Fibroblast of upper back skin (primary cell): ENCODE measurements at regions not wholly inside any gene's neighbourhood (a gene's known extent, or its start where the extent isn't known, plus 50 kb on each side); places are given as distances from the start of the nearest gene placed in this dataset.
A peak's percentile ranks its signal among the peaks of the same experiment; 100 is the strongest.

Experiments used
- DNase-seq: peaks from one replicate; pipeline ENCODE4 v3.0.0-alpha.2; 2013

- DNase-seq = no peak
Observed at GRCh38 chr20:56805313-56805712, 176.2 kb downstream of the TFAP2C start.

- no peak for DNase-seq
Observed at GRCh38 chr20:56805966-56806365, 176.9 kb downstream of the TFAP2C start.

DNA sequence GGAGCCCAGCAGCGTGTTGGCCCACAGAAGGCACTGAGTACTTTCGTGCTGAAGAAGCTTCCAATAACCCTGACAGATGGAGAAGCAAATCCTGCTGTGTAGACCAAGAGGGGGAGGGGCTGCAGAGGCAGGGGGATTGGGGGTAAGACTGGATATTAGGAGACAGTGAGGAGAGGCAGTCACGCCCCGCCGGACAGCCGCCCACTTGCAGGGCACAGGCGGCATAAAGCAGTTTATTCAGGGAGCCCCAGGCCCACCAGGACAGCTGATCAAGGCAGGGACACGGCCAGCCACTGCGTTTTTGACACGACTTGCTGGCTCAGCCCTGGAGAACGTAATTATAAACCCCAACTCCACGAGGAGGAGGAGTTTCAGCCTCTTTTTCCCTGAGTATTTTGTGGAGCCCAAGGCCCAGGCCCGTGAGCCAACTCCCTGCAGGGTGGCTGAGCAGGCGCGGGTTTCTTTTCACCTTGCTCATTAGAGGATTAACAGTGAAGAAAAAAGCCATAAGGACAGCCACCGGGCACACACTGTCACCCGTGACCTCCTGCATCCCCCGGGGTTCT lies 177.9 kb downstream of the TFAP2C start:
- no peak for DNase-seq

DNA sequence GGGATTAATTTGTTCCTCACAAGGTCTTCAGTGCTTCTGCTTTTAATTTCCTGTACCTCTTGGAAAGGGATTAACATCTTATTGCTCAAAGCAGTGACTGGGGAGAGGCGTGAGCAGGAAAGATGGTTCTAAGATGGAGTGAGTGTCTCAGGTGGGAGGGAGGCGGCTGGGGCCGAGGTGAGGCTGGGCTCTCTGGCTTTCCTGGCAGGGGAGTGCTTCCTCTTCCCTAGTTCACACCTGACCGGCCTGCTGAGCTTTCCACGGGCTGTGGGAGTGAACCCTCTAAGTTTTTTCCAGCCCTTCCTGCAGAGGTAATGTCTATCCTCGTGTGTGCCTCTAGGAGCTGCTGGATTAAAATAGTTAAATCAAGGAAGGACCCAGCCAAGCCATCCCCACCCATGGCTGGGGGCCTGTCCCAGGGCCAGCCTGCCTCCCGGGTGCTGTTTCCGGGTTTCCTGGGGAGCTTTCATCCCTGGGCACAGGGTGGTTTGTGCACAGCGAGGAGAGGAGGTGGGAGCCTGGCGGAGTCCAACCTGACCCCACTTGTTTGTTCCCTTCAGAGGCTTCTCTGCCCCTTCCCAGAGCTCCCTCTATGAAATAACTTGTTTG lies 179.1 kb downstream of the TFAP2C start:
- DNase-seq = no peak

- no peak for DNase-seq
Observed at GRCh38 chr20:56808732-56809131, 179.6 kb downstream of the TFAP2C start.

DNA sequence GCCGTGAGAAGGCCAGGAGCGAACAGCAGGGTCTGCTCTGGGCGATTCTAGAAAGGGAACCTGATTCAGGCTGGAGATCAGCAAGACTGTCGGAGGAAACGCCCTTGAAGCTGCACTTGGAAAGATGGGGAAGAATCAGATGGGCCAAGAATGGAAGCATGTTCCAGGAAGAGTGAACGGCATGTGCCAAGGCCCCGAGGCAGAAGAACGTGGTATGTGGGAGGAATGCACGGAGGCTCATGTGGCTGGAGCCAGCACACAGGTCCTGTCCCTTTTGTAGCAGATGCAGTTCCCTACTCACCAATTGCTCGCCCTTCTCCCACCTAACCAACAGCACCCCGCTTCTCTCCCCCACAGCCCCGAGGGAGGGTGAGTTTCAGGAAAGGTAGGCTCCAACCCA lies 180.6 kb downstream of the TFAP2C start:
- DNase-seq = no peak

GRCh38 chr20:56810141-56810540 lies 181.0 kb downstream of the TFAP2C start:
- DNase-seq = no peak

DNA sequence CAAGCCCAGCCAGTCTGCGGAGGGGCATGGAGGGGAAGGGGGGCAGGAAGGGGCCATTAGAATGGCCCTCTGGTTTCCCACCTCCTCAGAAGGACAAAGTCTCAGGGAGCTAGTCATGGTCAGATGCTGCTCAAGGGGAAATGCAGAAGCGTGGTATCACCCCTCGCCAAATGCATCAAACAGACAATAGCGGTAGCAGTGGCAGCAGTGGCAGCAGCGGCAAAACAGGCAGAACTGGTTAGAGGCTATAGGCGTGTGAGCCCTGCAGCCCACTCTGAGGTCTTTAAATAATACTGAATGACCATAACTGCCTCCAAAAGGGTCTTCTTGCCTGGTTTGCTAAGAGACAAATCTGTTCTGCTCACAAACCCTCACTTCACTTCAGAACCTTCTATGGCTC lies 186.7 kb downstream of the TFAP2C start:
- no peak for DNase-seq

DNA sequence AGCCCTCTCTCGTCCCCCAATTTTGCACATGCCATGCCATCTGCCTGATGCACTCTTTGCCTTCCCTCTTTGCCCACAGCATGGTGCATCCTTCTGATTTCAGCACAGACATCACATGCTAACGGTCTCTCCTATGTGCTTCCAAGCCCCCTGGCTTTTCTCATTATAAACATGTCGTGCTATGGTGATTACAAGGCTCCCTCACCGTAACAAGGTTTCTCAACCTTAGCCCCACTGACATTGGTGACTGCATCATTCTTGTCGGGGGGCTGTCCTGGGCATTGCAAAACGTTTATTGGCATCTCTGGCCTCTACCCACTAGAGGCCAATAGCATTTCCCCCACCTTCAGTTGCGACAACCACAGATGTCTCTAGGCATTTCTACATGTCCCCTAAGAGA lies 187.2 kb downstream of the TFAP2C start:
- DNase-seq = no peak

- DNase-seq = no peak
Observed at GRCh38 chr20:56817780-56818675, 188.9 kb downstream of the TFAP2C start.

DNA sequence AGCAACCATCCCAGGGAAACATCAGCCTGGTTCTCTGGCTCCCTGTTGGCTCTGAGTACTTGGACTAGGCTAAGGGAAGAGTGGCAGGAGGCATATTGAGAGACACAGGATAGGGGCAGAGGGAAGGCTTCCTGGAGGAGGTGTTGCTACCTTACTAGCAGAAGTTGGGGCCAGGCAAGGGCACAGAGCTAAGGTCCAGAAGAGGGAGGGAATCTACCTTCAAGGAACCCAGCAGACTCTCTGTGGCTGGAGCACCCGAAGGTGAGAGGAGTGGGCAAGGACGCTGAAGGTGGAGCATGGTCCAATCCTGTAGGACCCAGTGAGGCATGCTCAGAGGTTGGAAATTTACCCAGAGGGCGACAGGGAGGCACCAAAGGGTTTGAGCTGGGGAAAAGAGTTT lies 191.9 kb downstream of the TFAP2C start:
- no peak for DNase-seq

DNA sequence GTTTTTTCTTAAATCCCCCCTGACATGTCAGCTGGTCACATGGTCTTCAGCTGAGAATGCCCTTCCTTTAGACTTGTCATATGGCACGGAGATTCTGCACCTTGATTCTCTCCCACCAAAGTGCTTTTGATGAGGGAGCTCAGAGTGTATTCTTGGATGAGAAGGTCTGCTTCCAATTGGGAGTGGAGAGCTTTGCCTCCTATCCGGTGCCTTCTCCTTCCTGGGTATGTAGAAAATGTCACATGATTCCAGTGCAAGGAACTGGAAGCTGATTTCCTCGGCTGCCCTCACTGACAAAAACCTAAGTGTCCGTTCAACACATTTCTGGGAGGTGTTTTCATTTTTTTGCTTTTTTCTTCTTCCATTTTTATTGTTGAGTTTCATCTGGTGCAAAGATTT lies 197.2 kb downstream of the TFAP2C start:
- no peak for DNase-seq

GRCh38 chr20:56826705-56827665 lies 197.9 kb downstream of the TFAP2C start:
- peak; percentile 87 for DNase-seq

DNA sequence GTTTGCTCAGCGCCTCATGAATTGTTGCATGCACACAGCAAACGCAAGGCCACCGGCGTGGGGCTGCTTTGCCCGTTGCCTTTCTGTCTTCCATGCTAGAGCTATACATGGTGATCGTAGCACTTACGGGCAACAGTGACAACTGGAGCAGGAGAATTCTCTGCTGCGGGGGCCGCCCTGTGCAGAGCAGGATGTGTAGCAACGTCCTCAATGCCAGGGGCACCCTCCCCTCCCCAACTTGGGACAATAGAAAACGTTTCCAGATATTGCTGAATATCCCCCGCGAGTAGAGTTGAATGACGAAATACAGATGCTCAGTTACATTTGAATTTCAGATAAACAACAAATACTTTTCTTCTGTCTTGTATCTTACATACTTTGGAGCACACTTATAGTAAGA lies 198.7 kb downstream of the TFAP2C start:
- DNase-seq = peak; percentile 2

GRCh38 chr20:56828402-56828801 lies 199.3 kb downstream of the TFAP2C start:
- DNase-seq = no peak

DNA sequence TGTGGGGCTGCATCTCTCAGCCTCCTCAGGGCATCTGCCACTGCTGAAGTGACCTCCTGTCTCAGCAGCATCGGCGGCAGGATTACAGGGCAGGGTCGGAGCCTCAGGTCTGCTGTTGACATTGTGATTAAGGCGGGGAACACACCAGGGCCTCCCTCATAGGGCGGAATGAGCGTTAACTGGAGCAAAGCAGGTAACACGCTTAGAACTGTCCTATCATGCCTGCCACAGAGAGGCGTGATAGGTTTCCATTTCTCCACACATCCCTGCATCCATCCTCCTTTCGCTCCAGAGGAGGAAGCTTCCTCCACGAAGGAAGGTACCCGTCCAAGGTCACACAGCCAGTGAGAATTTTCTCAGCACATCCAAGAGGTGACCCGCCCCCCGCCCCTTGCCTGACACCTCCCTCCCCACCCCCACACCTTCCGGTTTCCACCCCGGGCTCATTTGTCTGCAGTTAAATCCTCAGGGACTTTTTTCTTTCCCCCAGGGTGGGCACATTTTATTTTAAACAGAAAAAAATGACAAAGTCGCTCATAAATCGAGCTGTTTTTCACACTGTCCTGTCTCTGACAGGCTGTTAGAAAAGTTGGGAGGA lies 200.8 kb downstream of the TFAP2C start:
- DNase-seq = no peak

DNA sequence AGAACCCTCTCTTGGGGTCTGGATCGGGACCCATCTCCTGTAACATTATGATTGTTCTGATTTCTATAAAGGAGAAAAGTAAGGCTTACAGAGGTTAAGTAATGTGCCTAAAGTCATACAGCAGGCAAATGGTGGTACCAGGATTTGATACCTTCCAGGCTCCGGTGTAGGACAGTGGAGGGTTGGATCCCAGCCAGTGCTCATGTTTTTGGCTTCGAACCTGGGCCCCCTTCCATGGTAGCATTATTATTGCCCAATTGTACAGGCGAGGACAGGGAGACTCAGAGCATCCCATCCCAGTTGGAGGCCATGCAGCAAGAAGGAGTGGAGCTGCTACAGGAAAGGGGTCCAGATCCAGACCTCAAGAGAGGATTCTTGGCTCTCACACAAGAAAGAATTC lies 202.7 kb downstream of the TFAP2C start:
- DNase-seq = no peak

GRCh38 chr20:56833427-56833826 lies 204.3 kb downstream of the TFAP2C start:
- no peak for DNase-seq

DNA sequence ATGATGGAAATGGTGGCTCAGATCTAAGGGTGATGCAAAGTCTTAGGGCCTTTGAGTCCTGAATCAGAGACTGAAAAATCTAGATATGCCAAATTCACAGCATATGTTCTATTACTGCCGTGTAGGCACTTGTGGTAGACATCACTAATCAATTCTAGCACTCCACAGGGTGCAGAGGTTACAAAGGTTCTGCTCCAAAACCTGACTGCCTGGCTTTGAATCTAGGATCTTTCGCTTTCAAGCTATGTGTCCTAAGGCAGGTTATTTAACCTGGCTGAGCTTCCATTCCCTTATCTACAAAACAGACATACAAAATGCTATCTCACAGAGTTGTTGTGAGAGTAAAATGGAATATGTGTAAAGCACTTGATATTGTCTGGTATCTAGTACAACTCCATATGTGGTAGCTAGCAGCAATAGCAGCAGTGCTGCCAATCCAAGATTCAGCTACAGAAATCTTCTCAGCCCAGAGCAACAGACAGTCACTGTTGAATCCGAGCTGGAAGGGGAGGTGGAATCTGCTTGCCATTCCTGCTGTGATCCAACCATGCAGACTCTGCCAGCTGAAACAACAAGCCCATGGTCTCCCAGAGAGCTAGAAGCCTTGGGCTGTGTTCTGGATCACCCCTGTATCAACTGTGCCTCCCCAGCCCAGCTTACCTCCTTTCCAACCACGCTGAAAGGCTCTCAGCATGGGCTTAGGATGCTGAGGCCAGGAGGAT lies 206.9 kb downstream of the TFAP2C start:
- no peak for DNase-seq

DNA sequence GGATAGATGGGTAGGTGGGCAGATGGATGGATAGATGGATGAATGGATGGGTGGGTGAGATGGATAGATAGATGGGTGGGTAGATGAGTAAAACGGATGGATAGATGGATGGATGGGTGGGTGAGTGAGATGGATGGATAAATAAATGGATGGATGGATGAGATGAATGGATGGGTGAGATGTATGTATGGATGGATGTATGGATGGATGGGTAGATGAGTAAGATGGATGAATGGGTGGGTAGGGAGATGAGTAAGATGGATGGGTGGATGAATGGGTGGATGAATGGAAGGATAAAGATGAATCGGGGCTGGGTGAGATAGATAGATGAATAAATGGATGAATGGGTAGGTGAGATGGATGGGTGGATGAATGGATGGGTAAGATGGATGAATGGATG lies 210.1 kb downstream of the TFAP2C start:
- DNase-seq = no peak

DNA sequence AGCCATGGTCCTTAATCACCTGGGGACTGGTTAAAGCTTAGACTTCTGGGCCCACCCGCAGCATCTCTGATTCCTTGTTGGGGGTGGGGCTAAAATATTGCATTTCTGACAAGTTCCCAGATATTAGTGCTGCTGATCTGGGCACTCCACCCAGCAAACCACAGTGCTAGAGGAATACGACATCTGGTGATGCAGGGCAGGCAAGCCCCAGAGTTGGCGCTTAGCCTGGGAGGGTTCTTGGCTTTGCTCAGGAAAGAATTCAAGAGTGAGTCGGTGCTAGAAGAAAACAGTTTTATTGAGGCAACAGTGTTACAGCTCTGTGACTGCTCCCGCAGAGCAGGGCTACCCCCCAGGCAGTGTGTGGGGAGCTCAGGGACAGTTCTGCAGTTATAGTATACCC lies 210.7 kb downstream of the TFAP2C start:
- peak; percentile 20 for DNase-seq

DNA sequence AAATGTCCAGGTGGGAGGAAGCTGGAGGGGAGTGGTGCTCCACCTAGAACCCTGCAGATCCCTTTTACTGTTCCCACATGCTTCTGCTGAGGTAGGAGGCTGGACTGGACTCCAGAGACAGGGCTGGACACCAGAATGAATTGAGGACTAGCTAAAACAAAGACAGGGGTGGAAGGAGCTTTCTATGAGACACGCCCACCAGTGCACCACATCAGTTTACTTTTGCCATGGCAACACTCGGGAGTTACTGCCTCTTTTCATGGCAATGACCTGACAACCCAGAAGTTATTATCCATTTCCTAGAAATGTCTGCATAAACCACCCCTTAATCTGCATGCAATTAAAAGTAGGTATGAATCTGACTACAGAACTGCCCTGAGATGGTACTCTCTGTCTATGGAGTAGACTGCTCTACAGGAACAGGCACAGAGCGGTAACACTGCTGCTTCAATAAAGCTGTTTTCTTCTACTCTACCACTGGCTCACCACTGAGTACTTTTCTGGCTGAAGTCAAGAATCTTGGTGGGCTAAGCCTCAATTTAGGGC lies 211.7 kb downstream of the TFAP2C start:
- no peak for DNase-seq
